PC-9 (cell line): ENCODE measurements at regions not wholly inside any gene's neighbourhood (a gene's known extent, or its start where the extent isn't known, plus 50 kb on each side); places are given as distances from the start of the nearest gene placed in this dataset.

Experiments
- BruUV-seq: library from RNA; stranded (reverse); fragments of 400-500 nt; replicated peaks from 2 replicates; lab custom pipeline; 2021; lab: Mats Ljungman, UMichigan
- CTCF ChIA-PET: fragments of 300-600 bp; sonication (Branson Sonifier 250); formaldehyde crosslinking; loops from one replicate; lab custom pipeline; 2022; ENCODE audit warnings: antibody characterized with exemption; lab: Charles Lee
- POLR2A ChIA-PET: fragments of 300-600 bp; sonication (Branson Sonifier 250); formaldehyde crosslinking; loops from one replicate; lab custom pipeline; 2022; ENCODE audit warnings: antibody characterized with exemption; ENCODE audit not compliant: unreplicated experiment; lab: Charles Lee
- DNase-seq, 2 experiments: peaks; one replicate each; pipeline versions ENCODE4 v3.0.0 to v3.0.0-alpha.2; 2015 to 2022; ENCODE audit warnings: mixed read lengths in 1 of 2
- H2AFZ ChIP-seq: fragments of 200-600 bp; sonication (generic); 2 replicates; pipeline ENCODE4 v1.8.1; 2017; ENCODE audit warnings: antibody characterized with exemption
- H3F3A ChIP-seq: fragments of 200-600 bp; sonication (generic); 2 replicates; pipeline ENCODE4 v1.8.1; 2017; ENCODE audit warnings: antibody characterized with exemption, mild to moderate bottlenecking, low read depth; ENCODE audit not compliant: insufficient read depth
- H3K27ac ChIP-seq: fragments of 200-600 bp; sonication (generic); 2 replicates; pipeline ENCODE4 v1.6.1; 2016; ENCODE audit warnings: mixed run types
- H3K27me3 ChIP-seq: fragments of 200-600 bp; sonication (generic); 2 replicates; pipeline ENCODE4 v1.6.1; 2016; ENCODE audit warnings: low read depth, mixed run types; ENCODE audit not compliant: insufficient read depth
- H3K36me3 ChIP-seq: fragments of 200-600 bp; sonication (generic); 2 replicates; pipeline ENCODE4 v1.6.1; 2016; ENCODE audit warnings: low read depth, mixed run types
- H3K4me1 ChIP-seq: fragments of 200-600 bp; sonication (generic); replicated peaks from 2 replicates; pipeline ENCODE4 v1.6.1; 2016; ENCODE audit warnings: mixed run types; ENCODE audit not compliant: insufficient read depth
- H3K4me2 ChIP-seq: fragments of 200-600 bp; sonication (generic); 2 replicates; pipeline ENCODE4 v1.6.1; 2017; ENCODE audit warnings: mixed run types
- H3K4me3 ChIP-seq: fragments of 200-600 bp; sonication (generic); 2 replicates; pipeline ENCODE4 v1.6.1; 2016; ENCODE audit warnings: mixed run types
- H3K79me2 ChIP-seq: fragments of 200-600 bp; sonication (generic); 2 replicates; pipeline ENCODE4 v1.6.1; 2017; ENCODE audit warnings: low read depth, mixed run types
- H3K9me2 ChIP-seq: fragments of 200-600 bp; sonication (generic); 2 replicates; pipeline ENCODE4 v1.8.1; 2017; ENCODE audit warnings: mild to moderate bottlenecking; ENCODE audit not compliant: insufficient read depth
- H3K9me3 ChIP-seq: fragments of 200-600 bp; sonication (generic); 2 replicates; pipeline ENCODE4 v1.8.1; 2016; ENCODE audit warnings: low read depth; ENCODE audit not compliant: insufficient read depth
- H4K20me1 ChIP-seq: fragments of 200-600 bp; sonication (generic); 2 replicates; pipeline ENCODE4 v1.8.1; 2017; ENCODE audit not compliant: insufficient read depth
- EZH2 ChIP-seq: fragments of 200-600 bp; sonication (generic); IDR thresholded peaks from 2 replicates; pipeline ENCODE4 v1.8.0; 2017; ENCODE audit warnings: antibody characterized with exemption, low read depth
- intact Hi-C: fragments of 100-400 bp; cut with micrococcal nuclease; formaldehyde crosslinking; loops from one replicate; pipeline ENCODE4 v1.10.0; 2022; ENCODE audit not compliant: unreplicated experiment
- TF ChIP-seq, protein P1 (sequence below): fragments of 200-600 bp; sonication (generic); conservative IDR thresholded peaks from 2 replicates; pipeline ENCODE4 v1.6.1; 2017; ENCODE audit warnings: mixed run types, antibody characterized with exemption, mild to moderate bottlenecking, moderate library complexity

DNA sequence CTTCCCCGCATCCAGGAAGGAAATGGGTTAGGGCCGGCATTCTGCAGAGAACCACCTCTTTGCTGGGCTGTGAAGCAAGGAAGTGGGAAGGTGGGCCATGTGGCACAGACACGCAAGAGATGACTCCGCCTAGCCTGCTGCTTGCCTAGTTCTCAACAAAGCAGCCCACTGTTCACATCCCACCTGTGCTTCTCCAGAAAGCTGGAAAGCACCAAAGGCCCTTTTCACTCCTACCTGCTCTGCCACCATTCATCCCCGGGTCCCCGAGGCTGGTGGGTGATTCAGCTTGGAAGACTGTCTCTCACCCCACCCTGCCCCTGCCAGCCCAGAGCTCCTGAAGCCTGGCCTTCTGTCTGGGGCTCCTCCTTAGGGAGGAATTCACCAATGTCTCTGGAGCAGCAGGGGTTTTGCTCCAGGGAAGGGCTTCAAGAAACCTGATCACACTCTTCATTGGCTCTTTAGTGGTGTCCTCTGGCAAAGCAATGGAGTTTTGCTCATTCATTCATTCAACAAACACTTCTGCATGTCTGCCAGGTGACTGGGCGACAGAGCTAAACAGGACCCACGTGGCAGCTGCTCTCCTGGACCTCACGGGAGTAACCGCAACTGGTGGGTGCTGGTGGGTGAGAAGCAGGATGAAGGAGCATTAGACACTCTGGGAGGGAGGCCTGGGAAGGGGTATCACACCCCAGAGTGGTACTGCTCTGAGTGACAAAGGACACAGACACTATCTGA is 145.4 kb upstream of the TLE3 start:
- H3F3A ChIP-seq, result peaks cover 14% of the 10 kb centered on the region; the same call in 1 of the 2 replicates
- H3K79me2 ChIP-seq, result no peaks in the 10 kb centered on the region
- no peaks in the 10 kb centered on the region for H3K9me3 ChIP-seq
- ChIA-PET CTCF (no interaction called here), POLR2A (interaction anchor here (0.7 kb wide), 1 partner anchor 47 kb away, joined by 3 read pairs; no protein-coding TSS in a partner anchor)
- H3K9me2 ChIP-seq, result no peaks in the 10 kb centered on the region
- intact Hi-C loops, result loop anchor here (1.0 to 10.0 kb wide), 6 partner anchors 46 to 668 kb away; no protein-coding TSS in a partner anchor
- H3K27me3 ChIP-seq, result no peaks in the 10 kb centered on the region
- H3K4me3 ChIP-seq, result no peak overlapping the region
- H2AFZ ChIP-seq, result no peak overlapping the region
- peak; percentile 64 to 72 for DNase-seq
- TF ChIP-seq, protein P1, sequence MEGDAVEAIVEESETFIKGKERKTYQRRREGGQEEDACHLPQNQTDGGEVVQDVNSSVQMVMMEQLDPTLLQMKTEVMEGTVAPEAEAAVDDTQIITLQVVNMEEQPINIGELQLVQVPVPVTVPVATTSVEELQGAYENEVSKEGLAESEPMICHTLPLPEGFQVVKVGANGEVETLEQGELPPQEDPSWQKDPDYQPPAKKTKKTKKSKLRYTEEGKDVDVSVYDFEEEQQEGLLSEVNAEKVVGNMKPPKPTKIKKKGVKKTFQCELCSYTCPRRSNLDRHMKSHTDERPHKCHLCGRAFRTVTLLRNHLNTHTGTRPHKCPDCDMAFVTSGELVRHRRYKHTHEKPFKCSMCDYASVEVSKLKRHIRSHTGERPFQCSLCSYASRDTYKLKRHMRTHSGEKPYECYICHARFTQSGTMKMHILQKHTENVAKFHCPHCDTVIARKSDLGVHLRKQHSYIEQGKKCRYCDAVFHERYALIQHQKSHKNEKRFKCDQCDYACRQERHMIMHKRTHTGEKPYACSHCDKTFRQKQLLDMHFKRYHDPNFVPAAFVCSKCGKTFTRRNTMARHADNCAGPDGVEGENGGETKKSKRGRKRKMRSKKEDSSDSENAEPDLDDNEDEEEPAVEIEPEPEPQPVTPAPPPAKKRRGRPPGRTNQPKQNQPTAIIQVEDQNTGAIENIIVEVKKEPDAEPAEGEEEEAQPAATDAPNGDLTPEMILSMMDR, result no peak
- TF ChIP-seq EZH2, result no peak
- peaks cover 45% of the 10 kb centered on the region for H3K4me1 ChIP-seq
- H3K36me3 ChIP-seq, result no peaks in the 10 kb centered on the region
- BruUV-seq, result no TSS peak
- no peak overlapping the region for H3K27ac ChIP-seq
- peak overlapping the region; percentile 34 for H3K4me2 ChIP-seq
- no peaks in the 10 kb centered on the region for H4K20me1 ChIP-seq

- Histone ChIP-seq H2AFZ (no peak overlapping the region), H3K4me2 (0 out of 2 replicates have a peak overlapping the region, but pooled peaks have one; percentile 34), H3K9me3 (no peaks in the 10 kb centered on the region), H3K9me2 (no peaks in the 10 kb centered on the region), H3K79me2 (no peaks in the 10 kb centered on the region), H3K36me3 (no peaks in the 10 kb centered on the region), H4K20me1 (no peaks in the 10 kb centered on the region), H3K4me3 (no peak overlapping the region), H3K27ac (no peak overlapping the region), H3K4me1 (peaks cover 42% of the 10 kb centered on the region), H3F3A (peaks cover 14% of the 10 kb centered on the region; the same call in 1 of the 2 replicates), H3K27me3 (no peaks in the 10 kb centered on the region)
- TF ChIP-seq EZH2, result no peak
- TF ChIP-seq, protein P1, result no peak
- intact Hi-C loops, result loop anchor here (2.0 to 10.0 kb wide), 5 partner anchors 45 to 667 kb away; no protein-coding TSS in a partner anchor
- peak; percentile 38 to 51 for DNase-seq
- CTCF ChIA-PET, result no interaction called here
- POLR2A ChIA-PET, result no interaction called here
- no TSS peak for BruUV-seq
Observed at GRCh38 chr15:70241561-70242320, 144.0 kb upstream of the TLE3 start.

DNA sequence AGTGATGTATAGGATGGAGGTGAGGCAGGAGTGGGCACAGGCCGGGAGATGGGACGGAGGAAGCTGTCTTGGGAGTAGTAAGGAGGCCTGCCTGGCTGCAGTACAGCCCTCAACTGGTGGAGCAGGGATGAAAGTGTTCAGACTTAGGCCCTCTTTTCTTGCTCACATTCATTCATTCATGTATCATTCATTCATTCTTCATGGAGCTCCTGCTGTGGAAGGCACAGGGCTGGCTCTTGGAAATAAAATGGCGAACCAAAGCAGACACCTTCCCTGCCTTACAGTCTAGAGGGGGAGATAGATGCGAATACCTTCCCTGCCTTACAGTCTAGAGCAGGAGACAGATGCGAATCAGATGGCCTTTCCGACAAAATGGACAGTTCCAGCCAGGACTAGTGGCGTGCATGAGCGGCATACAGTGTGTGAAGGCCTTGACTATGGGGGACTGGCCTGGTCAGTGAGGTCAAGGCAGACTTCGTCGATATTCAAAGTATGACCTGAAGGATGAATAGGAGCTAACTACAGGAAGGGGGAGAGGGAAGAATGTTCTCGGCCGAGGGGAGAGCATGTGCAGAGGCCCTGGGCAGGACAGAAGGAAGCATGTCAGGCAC is 143.2 kb upstream of the TLE3 start:
- CTCF ChIA-PET, result no interaction called here
- Histone ChIP-seq H4K20me1 (no peaks in the 10 kb centered on the region), H3K79me2 (no peaks in the 10 kb centered on the region), H3K4me1 (peaks cover 34% of the 10 kb centered on the region), H3K27ac (no peak overlapping the region), H3F3A (peaks cover 7% of the 10 kb centered on the region; the same call in 1 of the 2 replicates), H2AFZ (no peak overlapping the region), H3K9me2 (no peaks in the 10 kb centered on the region), H3K27me3 (no peaks in the 10 kb centered on the region), H3K4me2 (no peak overlapping the region), H3K4me3 (no peak overlapping the region), H3K9me3 (no peaks in the 10 kb centered on the region), H3K36me3 (no peaks in the 10 kb centered on the region)
- no peak for DNase-seq
- no TSS peak for BruUV-seq
- TF ChIP-seq, protein P1, result no peak
- TF ChIP-seq EZH2, result no peak
- intact Hi-C loops, result loop anchor here (5.0 to 10.0 kb wide), 3 partner anchors 246 to 666 kb away; no protein-coding TSS in a partner anchor
- POLR2A ChIA-PET, result no interaction called here
